ENCODE measurements at regions not wholly inside any gene's neighbourhood (a gene's known extent, or its start where the extent isn't known, plus 50 kb on each side); places are given as distances from the start of the nearest gene placed in this dataset.
"Not testable (repeated sequence)": the region's sequence is repeated elsewhere in the genome, so short reads cannot be mapped to it uniquely, and the experiment has no call there.

GRCh38 chr7:66489741-66490140 is 138.9 kb upstream of the KCTD7 start:
- intact Hi-C loops (cut with DNase I): loop anchor here in 1 of 2 donors (10.0 kb wide), 1 partner anchor 345 kb away; no protein-coding TSS in a partner anchor
- not testable (repeated sequence) for H3K36me3 ChIP-seq (ENCODE audit: control insufficient read depth in 1 of 2, insufficient read depth in 2 of 2, low read length in 1 of 2); H3K4me3 ChIP-seq (ENCODE audit: low read length in 2 of 2)

GRCh38 chr7:66490979-66491378 is 137.7 kb upstream of the KCTD7 start:
- not testable (repeated sequence) for H3K36me3 ChIP-seq (ENCODE audit: control insufficient read depth in 1 of 2, insufficient read depth in 2 of 2, low read length in 1 of 2); H3K9me3 ChIP-seq (ENCODE audit: control insufficient read depth, low read length); H3K4me3 ChIP-seq (ENCODE audit: low read length in 2 of 2); ATAC-seq (ENCODE audit: low FRiP score); H3K4me1 ChIP-seq (ENCODE audit: control insufficient read depth in 1 of 2, insufficient read depth in 2 of 2, low read length in 2 of 2); H3K27me3 ChIP-seq (ENCODE audit: control insufficient read depth in 1 of 2, insufficient read depth in 2 of 2, low read length in 1 of 2); H3K27ac ChIP-seq (ENCODE audit: low read depth in 1 of 2, low read length in 2 of 2)
- intact Hi-C loops (cut with DNase I): loop anchor here in 1 of 2 donors (10.0 kb wide), 1 partner anchor 346 kb away; no protein-coding TSS in a partner anchor
- 85 to 90% methylated on average over 6 to 10 of the region's 11 CpGs for WGBS, 2 donors
- peak in 1 of 2 donors; percentile 57 for DNase-seq

More at GRCh38 chr7:66489741-66490140, 138.9 kb upstream of the KCTD7 start:
- not testable (repeated sequence) for H3K27me3 ChIP-seq (ENCODE audit: control insufficient read depth in 1 of 2, insufficient read depth in 2 of 2, low read length in 1 of 2); DNase-seq; ATAC-seq (ENCODE audit: low FRiP score); H3K27ac ChIP-seq (ENCODE audit: low read depth in 1 of 2, low read length in 2 of 2); H3K9me3 ChIP-seq (ENCODE audit: control insufficient read depth, low read length); H3K4me1 ChIP-seq (ENCODE audit: control insufficient read depth in 1 of 2, insufficient read depth in 2 of 2, low read length in 2 of 2)
- WGBS, 2 donors: 52 to 58% methylated on average over 2 of the region's 2 CpGs

DNA sequence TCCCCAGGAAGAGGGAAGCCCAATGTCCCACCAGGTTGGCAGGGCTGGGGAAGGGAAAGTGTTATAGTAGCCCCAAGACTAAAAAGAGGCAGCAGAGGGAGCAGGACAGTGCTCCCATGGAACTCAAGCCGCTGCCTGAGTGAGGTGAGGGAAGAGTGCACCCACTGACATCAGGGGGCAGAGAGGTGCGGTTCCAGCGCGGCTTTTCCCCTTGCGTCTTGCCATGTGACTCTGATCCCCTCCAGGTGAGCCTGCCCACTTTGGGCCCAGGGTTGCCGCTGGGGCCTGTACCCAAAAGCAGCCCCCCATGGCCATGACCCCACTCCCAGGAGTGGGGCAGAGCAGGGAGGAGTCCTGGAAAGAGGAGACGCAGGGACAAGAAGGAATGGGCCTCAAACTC is 136.3 kb upstream of the KCTD7 start:
- DNase-seq: peak in 1 of 2 donors; percentile 61
- not testable (repeated sequence) for ATAC-seq (ENCODE audit: low FRiP score)
- intact Hi-C loops (cut with DNase I): loop anchor here in 1 of 2 donors (10.0 kb wide), 1 partner anchor 348 kb away; no protein-coding TSS in a partner anchor

GRCh38 chr7:66493235-66494205 is 135.2 kb upstream of the KCTD7 start:
- H3K9me3 ChIP-seq (ENCODE audit: control insufficient read depth, low read length): no peaks in the 10 kb centered on the region
- H3K4me1 ChIP-seq (ENCODE audit: control insufficient read depth in 1 of 2, insufficient read depth in 2 of 2, low read length in 2 of 2): peaks cover 0 to 5% of the 10 kb centered on the region in 2 donors
- DNase-seq (peak; percentile 99), ATAC-seq (ENCODE audit: low FRiP score) (peak; percentile 100)
- WGBS, 2 donors: 0% methylated on average over 68 of the region's 68 CpGs
- H3K36me3 ChIP-seq (ENCODE audit: control insufficient read depth in 1 of 2, insufficient read depth in 2 of 2, low read length in 1 of 2): no peaks in the 10 kb centered on the region
- H3K27ac ChIP-seq (ENCODE audit: low read depth in 1 of 2, low read length in 2 of 2): peak overlapping the region; percentile 49 to 84
- intact Hi-C loops (cut with DNase I): loop anchor here in 1 of 2 donors (10.0 kb wide), 1 partner anchor 349 kb away; no protein-coding TSS in a partner anchor
- peak overlapping the region; percentile 53 to 59 for H3K4me3 ChIP-seq (ENCODE audit: low read length in 2 of 2)
- no peaks in the 10 kb centered on the region for H3K27me3 ChIP-seq (ENCODE audit: control insufficient read depth in 1 of 2, insufficient read depth in 2 of 2, low read length in 1 of 2)

More for the DNA sequence above, 136.3 kb upstream of the KCTD7 start:
- not testable (repeated sequence) for H3K4me1 ChIP-seq (ENCODE audit: control insufficient read depth in 1 of 2, insufficient read depth in 2 of 2, low read length in 2 of 2); H3K27me3 ChIP-seq (ENCODE audit: control insufficient read depth in 1 of 2, insufficient read depth in 2 of 2, low read length in 1 of 2); H3K9me3 ChIP-seq (ENCODE audit: control insufficient read depth, low read length); H3K36me3 ChIP-seq (ENCODE audit: control insufficient read depth in 1 of 2, insufficient read depth in 2 of 2, low read length in 1 of 2); H3K4me3 ChIP-seq (ENCODE audit: low read length in 2 of 2)
- H3K27ac ChIP-seq (ENCODE audit: low read depth in 1 of 2, low read length in 2 of 2): peak overlapping the region in 1 of 2 donors; percentile 84
- 88 to 93% methylated on average over 7 of the region's 7 CpGs for WGBS, 2 donors

DNA sequence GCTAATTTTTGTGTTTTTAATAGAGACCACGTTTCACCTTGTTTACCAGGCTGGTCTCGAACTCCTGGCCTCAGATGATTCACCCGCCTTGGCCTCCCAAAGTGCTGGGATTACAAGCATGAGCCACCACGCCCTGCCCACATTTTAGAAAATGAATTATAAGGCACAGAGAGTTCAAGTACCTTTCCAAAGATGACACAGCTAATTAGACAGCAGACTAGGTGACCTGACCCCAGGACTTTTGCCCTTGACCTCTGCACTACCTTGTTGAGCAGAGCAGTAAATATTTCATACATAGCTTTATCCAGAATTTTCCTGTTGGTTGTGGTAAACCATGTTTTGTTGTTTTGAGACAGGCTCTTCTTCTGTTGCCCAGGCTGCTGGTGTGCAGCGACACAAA is 131.3 kb upstream of the KCTD7 start:
- no peaks in the 10 kb centered on the region for H3K27me3 ChIP-seq (ENCODE audit: control insufficient read depth in 1 of 2, insufficient read depth in 2 of 2, low read length in 1 of 2)
- H3K9me3 ChIP-seq (ENCODE audit: control insufficient read depth, low read length): no peaks in the 10 kb centered on the region
- H3K36me3 ChIP-seq (ENCODE audit: control insufficient read depth in 1 of 2, insufficient read depth in 2 of 2, low read length in 1 of 2): no peaks in the 10 kb centered on the region
- ATAC-seq (ENCODE audit: low FRiP score): no peak
- DNase-seq: no peak
- 90% methylated on average over 5 of the region's 5 CpGs for WGBS, 2 donors
- intact Hi-C loops (cut with DNase I): loop anchor here in 1 of 2 donors (10.0 kb wide), 1 partner anchor 353 kb away; no protein-coding TSS in a partner anchor
- H3K27ac ChIP-seq (ENCODE audit: low read depth in 1 of 2, low read length in 2 of 2): no peak overlapping the region
- H3K4me3 ChIP-seq (ENCODE audit: low read length in 2 of 2): no peak overlapping the region
- peaks cover 0 to 5% of the 10 kb centered on the region in 2 donors for H3K4me1 ChIP-seq (ENCODE audit: control insufficient read depth in 1 of 2, insufficient read depth in 2 of 2, low read length in 2 of 2)

- DNase-seq: peak in 1 of 2 donors; percentile 26
- ATAC-seq (ENCODE audit: low FRiP score): no peak
- WGBS, 2 donors: 89 to 98% methylated on average over 3 of the region's 3 CpGs
These were observed 128.6 kb upstream of the KCTD7 start for GRCh38 chr7:66500087-66500486.

GRCh38 chr7:66502230-66503035 is 126.2 kb upstream of the KCTD7 start:
- Histone ChIP-seq H3K4me1 (ENCODE audit: control insufficient read depth in 1 of 2, insufficient read depth in 2 of 2, low read length in 2 of 2) (no peaks in the 10 kb centered on the region), H3K36me3 (ENCODE audit: control insufficient read depth in 1 of 2, insufficient read depth in 2 of 2, low read length in 1 of 2) (no peaks in the 10 kb centered on the region), H3K27ac (ENCODE audit: low read depth in 1 of 2, low read length in 2 of 2) (no peak overlapping the region), H3K27me3 (ENCODE audit: control insufficient read depth in 1 of 2, insufficient read depth in 2 of 2, low read length in 1 of 2) (no peaks in the 10 kb centered on the region), H3K9me3 (ENCODE audit: control insufficient read depth, low read length) (no peaks in the 10 kb centered on the region), H3K4me3 (ENCODE audit: low read length in 2 of 2) (no peak overlapping the region)
- peak in 1 of 2 donors; percentile 62 for DNase-seq
- intact Hi-C loops (cut with DNase I): no loop called here
- 81 to 82% methylated on average over 12 of the region's 12 CpGs for WGBS, 2 donors
- no peak for ATAC-seq (ENCODE audit: low FRiP score)

More at GRCh38 chr7:66500087-66500486, 128.6 kb upstream of the KCTD7 start:
- no peak overlapping the region for H3K27ac ChIP-seq (ENCODE audit: low read depth in 1 of 2, low read length in 2 of 2)
- no peaks in the 10 kb centered on the region for H3K27me3 ChIP-seq (ENCODE audit: control insufficient read depth in 1 of 2, insufficient read depth in 2 of 2, low read length in 1 of 2)
- no peaks in the 10 kb centered on the region for H3K4me1 ChIP-seq (ENCODE audit: control insufficient read depth in 1 of 2, insufficient read depth in 2 of 2, low read length in 2 of 2)
- no peaks in the 10 kb centered on the region for H3K9me3 ChIP-seq (ENCODE audit: control insufficient read depth, low read length)
- H3K4me3 ChIP-seq (ENCODE audit: low read length in 2 of 2): no peak overlapping the region
- intact Hi-C loops (cut with DNase I): no loop called here
- H3K36me3 ChIP-seq (ENCODE audit: control insufficient read depth in 1 of 2, insufficient read depth in 2 of 2, low read length in 1 of 2): no peaks in the 10 kb centered on the region

GRCh38 chr7:66503036-66503370 is 125.7 kb upstream of the KCTD7 start:
- Histone ChIP-seq H3K9me3 (ENCODE audit: control insufficient read depth, low read length) (no peaks in the 10 kb centered on the region), H3K36me3 (ENCODE audit: control insufficient read depth in 1 of 2, insufficient read depth in 2 of 2, low read length in 1 of 2) (no peaks in the 10 kb centered on the region), H3K4me3 (ENCODE audit: low read length in 2 of 2) (no peak overlapping the region), H3K4me1 (ENCODE audit: control insufficient read depth in 1 of 2, insufficient read depth in 2 of 2, low read length in 2 of 2) (no peaks in the 10 kb centered on the region), H3K27ac (ENCODE audit: low read depth in 1 of 2, low read length in 2 of 2) (no peak overlapping the region), H3K27me3 (ENCODE audit: control insufficient read depth in 1 of 2, insufficient read depth in 2 of 2, low read length in 1 of 2) (no peaks in the 10 kb centered on the region)
- DNase-seq (peak in 1 of 2 donors; percentile 63), ATAC-seq (ENCODE audit: low FRiP score) (no peak)
- WGBS, 2 donors: 81 to 85% methylated on average over 13 of the region's 13 CpGs
- intact Hi-C loops (cut with DNase I): no loop called here
